HG03139 (cell line): ENCODE measurements at regions not wholly inside any gene's neighbourhood (a gene's known extent, or its start where the extent isn't known, plus 50 kb on each side); places are given as distances from the start of the nearest gene placed in this dataset.

Experiments
- ATAC-seq: cut with Tn5 transposase; IDR thresholded peaks from one replicate; pipeline ENCODE4 v1.9.1; 2021; ENCODE audit not compliant: unreplicated experiment

- ATAC-seq: no peak
Measured at GRCh38 chr9:96044401-96044800, 168.9 kb downstream of the ERCC6L2 start.

DNA sequence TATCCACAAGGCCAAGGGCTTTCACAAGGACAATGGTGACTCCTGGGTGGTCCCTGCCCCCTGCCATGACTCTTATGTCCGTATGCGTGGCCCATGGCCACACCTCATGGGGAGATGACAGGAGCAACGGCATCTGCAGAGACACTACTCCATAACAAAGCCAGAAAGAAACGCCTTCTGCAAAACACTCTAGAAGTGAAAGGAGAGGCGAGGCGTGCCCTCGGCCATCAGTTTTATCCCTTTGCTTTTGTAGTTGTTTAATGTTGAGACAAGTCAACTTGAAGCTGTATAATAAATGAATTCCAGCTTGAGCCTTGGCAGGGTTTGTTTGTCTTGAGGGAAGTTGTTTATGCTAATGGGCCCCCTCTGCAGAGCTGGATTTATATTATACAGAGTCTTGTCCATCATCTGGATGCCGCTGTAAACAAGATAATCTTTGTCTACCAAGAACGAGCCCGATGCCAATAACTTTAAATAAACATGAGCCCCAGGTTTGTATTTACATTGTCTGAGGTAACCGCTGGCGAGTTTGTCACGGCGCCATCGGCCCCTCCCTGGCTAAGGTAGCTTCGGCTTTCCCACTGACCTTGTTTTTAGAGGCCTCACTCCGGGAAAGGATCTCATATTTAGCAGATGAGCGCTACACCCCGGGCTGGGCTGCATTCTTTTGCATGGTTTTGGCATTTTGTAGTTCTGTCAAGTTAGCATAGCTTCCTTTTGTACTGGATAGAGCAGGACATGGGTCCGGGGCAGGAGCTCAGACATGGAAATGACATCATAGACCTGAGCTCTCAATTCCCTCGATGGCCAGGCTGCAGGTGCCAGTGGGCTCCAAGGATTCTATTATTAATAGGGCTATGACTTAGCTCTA, 165.3 kb downstream of the ERCC6L2 start:
- ATAC-seq: no peak

GRCh38 chr9:96038914-96039313, 163.4 kb downstream of the ERCC6L2 start:
- ATAC-seq: no peak

DNA sequence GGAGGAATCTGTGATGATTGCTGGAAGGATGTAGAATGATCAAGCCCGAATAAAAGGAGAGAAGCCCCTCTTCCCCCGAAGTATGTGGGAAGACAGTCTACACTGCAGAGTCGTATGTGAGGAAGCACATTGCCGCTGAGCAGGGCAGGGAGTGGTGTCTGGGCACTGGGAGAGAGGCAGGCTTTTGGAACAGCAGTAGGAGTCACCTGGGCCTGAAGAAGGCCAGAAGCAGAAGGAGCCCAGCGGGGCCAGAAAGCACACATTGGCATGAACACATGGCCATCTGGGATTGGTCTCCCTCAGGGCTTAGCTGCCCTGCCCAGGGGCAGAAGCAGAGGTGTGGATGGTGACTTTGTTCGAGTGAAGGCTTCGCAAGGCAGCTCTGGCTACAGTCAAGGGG, 162.8 kb downstream of the ERCC6L2 start:
- no peak for ATAC-seq

- no peak for ATAC-seq
Measured at GRCh38 chr9:96034553-96035122, 159.1 kb downstream of the ERCC6L2 start.

- no peak for ATAC-seq
Measured at GRCh38 chr9:96033896-96034295, 158.4 kb downstream of the ERCC6L2 start.

- no peak for ATAC-seq
Measured at GRCh38 chr9:96031916-96032534, 156.5 kb downstream of the ERCC6L2 start.

DNA sequence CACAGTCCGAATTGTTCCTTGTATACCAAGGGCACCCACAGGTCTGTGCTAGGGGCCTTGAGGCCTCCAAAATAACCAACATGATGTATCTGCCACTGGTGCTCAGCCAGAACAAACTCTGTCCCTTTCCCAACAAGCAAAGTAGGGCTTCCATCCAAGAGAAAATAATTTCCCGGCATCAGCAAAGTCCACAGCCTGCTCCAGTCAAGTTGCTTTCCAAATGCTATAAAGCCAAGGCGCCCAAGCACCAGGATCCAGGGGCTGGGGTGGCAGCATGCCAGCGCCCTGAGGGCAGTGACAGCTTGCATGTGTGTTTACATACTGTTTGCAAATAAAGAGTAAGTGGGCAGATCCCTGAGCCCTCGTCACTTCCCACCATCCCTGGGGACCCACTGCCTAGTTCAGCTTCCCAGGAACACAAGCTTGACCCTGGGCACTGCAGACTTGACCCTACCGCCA, 155.9 kb downstream of the ERCC6L2 start:
- ATAC-seq: no peak

DNA sequence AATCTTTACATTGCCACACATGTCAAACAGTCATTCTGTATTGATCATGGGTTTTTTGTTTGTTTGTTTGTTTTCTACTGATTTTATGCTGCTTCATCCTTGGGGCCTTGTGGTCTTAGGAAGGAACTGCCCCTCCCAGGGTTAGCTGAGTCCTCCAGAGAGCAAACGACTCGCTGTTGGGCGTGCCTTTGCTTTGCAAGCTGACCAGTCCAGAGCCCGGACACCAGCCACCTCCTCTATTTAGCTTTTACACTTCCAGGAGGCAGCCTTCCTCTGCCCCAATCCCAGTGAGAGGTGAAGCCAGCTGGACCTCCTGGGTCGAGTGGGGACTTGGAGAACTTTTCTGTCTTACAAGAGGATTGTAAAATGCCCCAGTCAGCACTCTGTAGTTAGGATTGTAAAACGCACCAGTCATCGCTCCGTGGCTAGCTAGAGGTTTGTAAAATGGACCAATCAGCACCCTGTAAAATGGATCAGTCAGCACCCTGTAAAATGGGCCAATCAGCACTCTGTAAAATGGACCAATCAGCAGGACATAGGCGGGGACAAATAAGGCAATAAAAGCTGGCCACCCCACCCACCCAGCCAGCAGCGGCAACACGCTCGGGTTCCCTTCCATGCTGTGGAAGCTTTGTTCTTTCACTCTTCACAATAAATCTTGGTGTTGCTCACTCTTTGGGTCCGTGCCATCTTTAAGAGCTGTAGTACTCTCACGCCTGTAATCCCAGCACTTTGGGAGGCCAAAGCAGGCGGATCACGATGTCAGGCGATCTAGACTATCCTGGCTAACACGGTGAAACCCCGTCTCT, 154.4 kb downstream of the ERCC6L2 start:
- no peak for ATAC-seq

GRCh38 chr9:96027251-96028131, 152.0 kb downstream of the ERCC6L2 start:
- ATAC-seq: no peak

GRCh38 chr9:96026655-96027213, 151.2 kb downstream of the ERCC6L2 start:
- no peak for ATAC-seq

DNA sequence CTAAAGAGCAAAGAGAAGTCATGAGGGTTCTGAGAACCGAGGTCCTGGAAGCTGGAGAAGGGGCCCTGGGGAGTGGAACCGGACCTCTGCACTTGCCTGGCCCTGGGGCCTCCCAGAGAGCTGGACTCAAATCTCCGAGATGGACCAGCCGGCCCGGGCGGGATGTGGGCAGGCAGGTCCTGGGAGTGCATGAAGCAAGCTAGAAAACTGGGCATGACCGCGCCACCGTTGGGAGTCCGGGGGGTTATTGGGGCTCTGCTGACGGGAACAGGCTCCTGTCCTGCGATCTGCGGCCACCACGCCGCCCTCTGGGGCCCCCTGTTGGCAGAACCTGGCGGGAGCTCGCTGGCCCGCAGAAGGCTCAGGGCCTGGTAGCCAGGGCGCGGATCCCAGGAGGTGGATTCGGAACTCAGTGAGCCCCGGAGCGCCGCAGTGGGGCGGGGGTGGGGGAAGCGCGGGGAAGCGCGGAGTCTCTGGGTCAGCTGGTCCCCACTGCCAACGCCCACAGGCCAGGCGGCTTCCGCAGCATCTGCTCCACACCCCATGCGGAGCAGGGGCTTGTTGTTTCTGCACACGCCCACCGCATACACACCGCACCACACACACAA, 150.6 kb downstream of the ERCC6L2 start:
- ATAC-seq: no peak

DNA sequence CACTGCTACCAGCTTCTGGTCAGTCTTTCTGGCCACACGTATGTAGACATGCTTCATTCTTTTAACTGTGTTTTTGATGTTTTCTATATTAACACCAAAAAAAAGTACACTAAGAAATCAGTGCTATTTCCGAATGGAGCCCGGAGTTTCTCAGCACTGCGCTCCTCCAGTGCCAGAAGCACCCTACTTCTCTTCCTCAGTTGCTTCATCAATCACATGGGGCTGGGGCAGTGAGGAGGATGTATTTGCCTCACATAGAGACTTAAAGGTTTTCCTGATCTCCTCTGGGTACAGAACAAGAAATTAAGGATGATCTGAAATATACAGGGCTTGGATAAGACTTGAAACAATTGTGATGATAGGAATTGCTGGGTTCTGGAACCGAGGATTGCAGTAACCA, 148.0 kb downstream of the ERCC6L2 start:
- no peak for ATAC-seq

DNA sequence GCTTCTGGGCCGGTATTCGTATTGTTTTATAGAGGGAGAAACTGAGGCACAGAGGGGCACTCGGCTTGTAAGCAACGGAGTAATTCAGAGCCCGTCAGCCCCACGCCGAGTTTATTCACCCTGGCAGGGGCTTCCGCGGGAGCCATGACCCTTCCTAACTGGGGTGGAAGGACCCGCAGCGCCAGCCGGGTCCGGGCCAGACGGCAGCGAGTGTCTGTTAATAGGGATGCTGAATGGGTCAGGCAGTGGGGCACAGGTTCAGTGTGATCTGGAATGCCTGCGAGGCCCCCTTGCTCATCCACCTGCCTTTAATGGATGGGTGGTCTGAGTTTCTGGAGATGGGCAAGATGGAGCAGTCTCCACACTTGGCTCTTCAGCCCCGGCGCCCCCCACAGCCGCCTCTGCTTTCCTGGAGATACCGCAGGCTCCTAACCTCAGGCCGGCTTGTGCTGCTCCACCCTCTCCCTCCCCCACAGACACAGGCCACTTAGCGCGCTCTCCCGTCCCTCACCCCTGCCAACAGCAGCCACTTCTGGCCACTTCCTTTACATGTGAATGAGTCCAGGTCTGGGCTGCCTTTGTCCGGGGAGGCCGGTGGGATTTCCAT, 147.1 kb downstream of the ERCC6L2 start:
- no peak for ATAC-seq

- no peak for ATAC-seq
Measured at GRCh38 chr9:96021551-96022444, 146.3 kb downstream of the ERCC6L2 start.

GRCh38 chr9:96020792-96021550, 145.5 kb downstream of the ERCC6L2 start:
- no peak for ATAC-seq

- no peak for ATAC-seq
Measured at GRCh38 chr9:96020300-96020791, 144.9 kb downstream of the ERCC6L2 start.
